IMR-90 (cell line): ENCODE measurements at regions not wholly inside any gene's neighbourhood (a gene's known extent, or its start where the extent isn't known, plus 50 kb on each side); places are given as distances from the start of the nearest gene placed in this dataset.

Experiments used
- CEBPB ChIP-seq: IDR thresholded peaks from 2 replicates; pipeline ENCODE4 v1.6.1; 2012; ENCODE audit warnings: low read depth, low read length, improper control_type of control experiment
- CHD1 ChIP-seq: IDR thresholded peaks from 2 replicates; pipeline ENCODE4 v1.6.1; 2012; ENCODE audit warnings: low read depth, low read length, improper control_type of control experiment
- FOS ChIP-seq: fragments of 150-350 bp; IDR thresholded peaks from 2 replicates; pipeline ENCODE4 v1.6.1; 2016; ENCODE audit warnings: low read depth, low read length
- MAZ ChIP-seq: IDR thresholded peaks from 2 replicates; pipeline ENCODE4 v1.6.1; 2012; ENCODE audit warnings: low read depth, mild to moderate bottlenecking, low read length, improper control_type of control experiment, moderate library complexity, borderline replicate concordance
- MXI1 ChIP-seq: IDR thresholded peaks from 2 replicates; pipeline ENCODE4 v1.6.1; 2012; ENCODE audit warnings: low read depth, mild to moderate bottlenecking, low read length, moderate library complexity, borderline replicate concordance
- POLR2A ChIP-seq: IDR thresholded peaks from 2 replicates; pipeline ENCODE4 v1.6.1; 2012; ENCODE audit warnings: mild to moderate bottlenecking, low read depth, low read length
- RAD21 ChIP-seq: IDR thresholded peaks from 2 replicates; pipeline ENCODE4 v1.6.1; 2012; ENCODE audit warnings: low read length, improper control_type of control experiment
- RCOR1 ChIP-seq: IDR thresholded peaks from 2 replicates; pipeline ENCODE4 v1.6.1; 2012; ENCODE audit warnings: mild to moderate bottlenecking, low read length, improper control_type of control experiment; ENCODE audit not compliant: insufficient replicate concordance
- SMC3 ChIP-seq: fragments of 150-350 bp; IDR thresholded peaks from 2 replicates; pipeline ENCODE4 v1.6.1; 2016; ENCODE audit warnings: low read depth, mild to moderate bottlenecking, antibody characterized with exemption, low read length, moderate library complexity
- TF ChIP-seq, protein P1 (sequence below): conservative IDR thresholded peaks from 2 replicates; pipeline ENCODE4 v1.5.1; 2012; ENCODE audit warnings: mild to moderate bottlenecking, low read depth, low read length, improper control_type of control experiment
- TF ChIP-seq, protein P2 (sequence below): fragments of 150-350 bp; IDR thresholded peaks from 2 replicates; pipeline ENCODE4 v1.6.1; 2017; ENCODE audit warnings: mild to moderate bottlenecking, antibody characterized with exemption, low read length, low read depth

DNA sequence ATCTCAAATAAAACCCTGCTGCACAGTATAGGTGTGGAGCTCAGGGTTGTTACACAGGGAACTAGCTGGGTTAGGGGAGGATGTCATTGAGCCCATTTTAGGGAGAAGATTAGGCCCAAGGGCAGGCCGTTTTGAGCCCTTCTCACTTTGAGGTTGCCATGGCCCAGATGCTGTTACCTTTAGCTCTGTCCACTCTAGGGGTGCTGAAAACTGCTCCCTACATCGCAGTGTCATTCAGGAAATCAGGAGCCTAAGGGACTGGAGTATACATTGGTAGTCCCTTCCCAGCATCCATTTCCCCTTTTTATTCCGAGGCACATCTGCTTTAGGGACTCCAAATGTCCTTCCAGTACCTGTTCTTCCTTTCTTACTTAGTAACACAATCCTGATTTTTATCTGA, 79.0 kb upstream of the SELENOK start:
- TF ChIP-seq CEBPB (no peak), POLR2A (no peak), MXI1 (no peak), FOS (no peak), MAZ (no peak), CHD1 (no peak), RCOR1 (no peak), RAD21 (no peak), SMC3 (no peak)
- TF ChIP-seq, protein P1, sequence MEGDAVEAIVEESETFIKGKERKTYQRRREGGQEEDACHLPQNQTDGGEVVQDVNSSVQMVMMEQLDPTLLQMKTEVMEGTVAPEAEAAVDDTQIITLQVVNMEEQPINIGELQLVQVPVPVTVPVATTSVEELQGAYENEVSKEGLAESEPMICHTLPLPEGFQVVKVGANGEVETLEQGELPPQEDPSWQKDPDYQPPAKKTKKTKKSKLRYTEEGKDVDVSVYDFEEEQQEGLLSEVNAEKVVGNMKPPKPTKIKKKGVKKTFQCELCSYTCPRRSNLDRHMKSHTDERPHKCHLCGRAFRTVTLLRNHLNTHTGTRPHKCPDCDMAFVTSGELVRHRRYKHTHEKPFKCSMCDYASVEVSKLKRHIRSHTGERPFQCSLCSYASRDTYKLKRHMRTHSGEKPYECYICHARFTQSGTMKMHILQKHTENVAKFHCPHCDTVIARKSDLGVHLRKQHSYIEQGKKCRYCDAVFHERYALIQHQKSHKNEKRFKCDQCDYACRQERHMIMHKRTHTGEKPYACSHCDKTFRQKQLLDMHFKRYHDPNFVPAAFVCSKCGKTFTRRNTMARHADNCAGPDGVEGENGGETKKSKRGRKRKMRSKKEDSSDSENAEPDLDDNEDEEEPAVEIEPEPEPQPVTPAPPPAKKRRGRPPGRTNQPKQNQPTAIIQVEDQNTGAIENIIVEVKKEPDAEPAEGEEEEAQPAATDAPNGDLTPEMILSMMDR = no peak
- TF ChIP-seq, protein P2, sequence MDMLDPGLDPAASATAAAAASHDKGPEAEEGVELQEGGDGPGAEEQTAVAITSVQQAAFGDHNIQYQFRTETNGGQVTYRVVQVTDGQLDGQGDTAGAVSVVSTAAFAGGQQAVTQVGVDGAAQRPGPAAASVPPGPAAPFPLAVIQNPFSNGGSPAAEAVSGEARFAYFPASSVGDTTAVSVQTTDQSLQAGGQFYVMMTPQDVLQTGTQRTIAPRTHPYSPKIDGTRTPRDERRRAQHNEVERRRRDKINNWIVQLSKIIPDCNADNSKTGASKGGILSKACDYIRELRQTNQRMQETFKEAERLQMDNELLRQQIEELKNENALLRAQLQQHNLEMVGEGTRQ = no peak
